ENCODE measurements at regions not wholly inside any gene's neighbourhood (a gene's known extent, or its start where the extent isn't known, plus 50 kb on each side); places are given as distances from the start of the nearest gene placed in this dataset.

GRCh38 chr3:103033841-103034240 is 599.0 kb downstream of the ZPLD1 start:
- no peak for FAIRE-seq

GRCh38 chr3:103047640-103048039 is 612.8 kb downstream of the ZPLD1 start:
- DNase-seq (ENCODE audit: low spot score in 2 of 2) = no peak
- FAIRE-seq = no peak

More at GRCh38 chr3:103033841-103034240, 599.0 kb downstream of the ZPLD1 start:
- DNase-seq (ENCODE audit: low spot score in 2 of 2) = no peak

- FAIRE-seq (no peak), DNase-seq (ENCODE audit: low spot score in 2 of 2) (no peak)
These were observed 613.4 kb downstream of the ZPLD1 start for GRCh38 chr3:103048068-103048722.

GRCh38 chr3:103052236-103052830 is 617.5 kb downstream of the ZPLD1 start:
- FAIRE-seq (no peak), DNase-seq (ENCODE audit: low spot score in 2 of 2) (peak in 1 of 2 donors; percentile 7)

- DNase-seq (ENCODE audit: low spot score in 2 of 2) (no peak), FAIRE-seq (no peak)
These were observed 620.3 kb downstream of the ZPLD1 start for GRCh38 chr3:103055021-103055520.

- FAIRE-seq = no peak
These were observed 621.7 kb downstream of the ZPLD1 start for GRCh38 chr3:103056542-103056941.

GRCh38 chr3:103057003-103057402 is 622.2 kb downstream of the ZPLD1 start:
- FAIRE-seq (no peak), DNase-seq (ENCODE audit: low spot score in 2 of 2) (no peak)

More at GRCh38 chr3:103056542-103056941, 621.7 kb downstream of the ZPLD1 start:
- DNase-seq (ENCODE audit: low spot score in 2 of 2) = no peak

- no peak for FAIRE-seq
- no peak for DNase-seq (ENCODE audit: low spot score in 2 of 2)
These were observed 622.7 kb downstream of the ZPLD1 start for GRCh38 chr3:103057487-103057886.

- no peak for FAIRE-seq
- no peak for DNase-seq (ENCODE audit: low spot score in 2 of 2)
These were observed 624.6 kb downstream of the ZPLD1 start for GRCh38 chr3:103059432-103059831.

- no peak for FAIRE-seq
- DNase-seq (ENCODE audit: low spot score in 2 of 2) = no peak
These were observed 625.4 kb downstream of the ZPLD1 start for GRCh38 chr3:103060242-103060641.

GRCh38 chr3:103067963-103068362 is 633.1 kb downstream of the ZPLD1 start:
- FAIRE-seq (no peak), DNase-seq (ENCODE audit: low spot score in 2 of 2) (no peak)

- no peak for DNase-seq (ENCODE audit: low spot score in 2 of 2)
- FAIRE-seq = no peak
These were observed 640.5 kb downstream of the ZPLD1 start for GRCh38 chr3:103075282-103075681.

GRCh38 chr3:103077910-103078309 is 643.1 kb downstream of the ZPLD1 start:
- DNase-seq (ENCODE audit: low spot score in 2 of 2) = no peak
- no peak for FAIRE-seq

- DNase-seq (ENCODE audit: low spot score in 2 of 2) = no peak
- no peak for FAIRE-seq
These were observed 647.7 kb downstream of the ZPLD1 start for GRCh38 chr3:103082501-103082900.

- FAIRE-seq = no peak
These were observed 649.2 kb downstream of the ZPLD1 start for GRCh38 chr3:103083848-103084631.

GRCh38 chr3:103085465-103085864 is 650.6 kb downstream of the ZPLD1 start:
- FAIRE-seq (no peak), DNase-seq (ENCODE audit: low spot score in 2 of 2) (no peak)

More at GRCh38 chr3:103083848-103084631, 649.2 kb downstream of the ZPLD1 start:
- no peak for DNase-seq (ENCODE audit: low spot score in 2 of 2)

- no peak for FAIRE-seq
- no peak for DNase-seq (ENCODE audit: low spot score in 2 of 2)
These were observed 654.9 kb downstream of the ZPLD1 start for GRCh38 chr3:103089758-103090157.

GRCh38 chr3:103105206-103105605 is 670.4 kb downstream of the ZPLD1 start:
- FAIRE-seq = no peak
- no peak for DNase-seq (ENCODE audit: low spot score in 2 of 2)

GRCh38 chr3:103112273-103112672 is 677.5 kb downstream of the ZPLD1 start:
- FAIRE-seq (no peak), DNase-seq (ENCODE audit: low spot score in 2 of 2) (no peak)

GRCh38 chr3:103126115-103126514 is 691.3 kb downstream of the ZPLD1 start:
- no peak for DNase-seq (ENCODE audit: low spot score in 2 of 2)
- FAIRE-seq = no peak

- FAIRE-seq (no peak), DNase-seq (ENCODE audit: low spot score in 2 of 2) (no peak)
These were observed 692.3 kb downstream of the ZPLD1 start for GRCh38 chr3:103127098-103127630.
